ENCODE measurements at regions not wholly inside any gene's neighbourhood (a gene's known extent, or its start where the extent isn't known, plus 50 kb on each side); places are given as distances from the start of the nearest gene placed in this dataset.

GRCh38 chr10:63012623-63013022 lies 120.5 kb upstream of the NRBF2 start:
- TF ChIP-seq FOXP2 (optimal IDR thresholded peaks at IDR 0.05; ENCODE audit: control extremely low read depth, extremely low read length, insufficient read depth) (no peak), EZH2 (IDR thresholded peaks at IDR 0.05) (no peak), POLR2AphosphoS5 (IDR thresholded peaks at IDR 0.05; ENCODE audit: borderline replicate concordance, low read depth, low read length) (no peak)
- Histone ChIP-seq H3K27ac (no peak overlapping the region), H3K9me3 (ENCODE audit: low read depth, low read length) (no peaks in the 10 kb centered on the region), H3K9ac (ENCODE audit: insufficient read length) (no peak overlapping the region), H3K4me3 (no peak overlapping the region), H3K36me3 (ENCODE audit: insufficient read depth, low read length) (no peaks in the 10 kb centered on the region)
- DNase-seq (ENCODE audit: low read depth, low spot score) = no peak

- TF ChIP-seq POLR2AphosphoS5 (IDR thresholded peaks at IDR 0.05; ENCODE audit: borderline replicate concordance, low read depth, low read length) (no peak), EZH2 (IDR thresholded peaks at IDR 0.05) (no peak), FOXP2 (optimal IDR thresholded peaks at IDR 0.05; ENCODE audit: control extremely low read depth, extremely low read length, insufficient read depth) (no peak)
- no peak for DNase-seq (ENCODE audit: low read depth, low spot score)
- Histone ChIP-seq H3K27ac (no peak overlapping the region), H3K4me3 (no peak overlapping the region), H3K9me3 (ENCODE audit: low read depth, low read length) (no peaks in the 10 kb centered on the region), H3K36me3 (ENCODE audit: insufficient read depth, low read length) (no peaks in the 10 kb centered on the region), H3K9ac (ENCODE audit: insufficient read length) (no peak overlapping the region)
Observed at GRCh38 chr10:63010203-63010602, 122.9 kb upstream of the NRBF2 start.

GRCh38 chr10:63008491-63008890 lies 124.6 kb upstream of the NRBF2 start:
- no peaks in the 10 kb centered on the region for H3K36me3 ChIP-seq (ENCODE audit: insufficient read depth, low read length)
- DNase-seq (ENCODE audit: low read depth, low spot score) = no peak
- no peak overlapping the region for H3K27ac ChIP-seq
- no peak overlapping the region for H3K9ac ChIP-seq (ENCODE audit: insufficient read length)
- no peaks in the 10 kb centered on the region for H3K9me3 ChIP-seq (ENCODE audit: low read depth, low read length)
- no peak overlapping the region for H3K4me3 ChIP-seq
- TF ChIP-seq POLR2AphosphoS5 (IDR thresholded peaks at IDR 0.05; ENCODE audit: borderline replicate concordance, low read depth, low read length) (no peak), FOXP2 (optimal IDR thresholded peaks at IDR 0.05; ENCODE audit: control extremely low read depth, extremely low read length, insufficient read depth) (no peak), EZH2 (IDR thresholded peaks at IDR 0.05) (no peak)

GRCh38 chr10:63007112-63007511 lies 126.0 kb upstream of the NRBF2 start:
- Histone ChIP-seq H3K9ac (ENCODE audit: insufficient read length) (no peak overlapping the region), H3K36me3 (ENCODE audit: insufficient read depth, low read length) (no peaks in the 10 kb centered on the region), H3K4me3 (no peak overlapping the region), H3K9me3 (ENCODE audit: low read depth, low read length) (no peaks in the 10 kb centered on the region), H3K27ac (no peak overlapping the region)
- DNase-seq (ENCODE audit: low read depth, low spot score) = no peak
- TF ChIP-seq FOXP2 (optimal IDR thresholded peaks at IDR 0.05; ENCODE audit: control extremely low read depth, extremely low read length, insufficient read depth) = no peak
- no peak for TF ChIP-seq EZH2 (IDR thresholded peaks at IDR 0.05)
- TF ChIP-seq POLR2AphosphoS5 (IDR thresholded peaks at IDR 0.05; ENCODE audit: borderline replicate concordance, low read depth, low read length) = no peak

- H3K9me3 ChIP-seq (ENCODE audit: low read depth, low read length) = no peaks in the 10 kb centered on the region
- DNase-seq (ENCODE audit: low read depth, low spot score) = no peak
- no peak overlapping the region for H3K4me3 ChIP-seq
- TF ChIP-seq EZH2 (IDR thresholded peaks at IDR 0.05) = no peak
- TF ChIP-seq FOXP2 (optimal IDR thresholded peaks at IDR 0.05; ENCODE audit: control extremely low read depth, extremely low read length, insufficient read depth) = no peak
- TF ChIP-seq POLR2AphosphoS5 (IDR thresholded peaks at IDR 0.05; ENCODE audit: borderline replicate concordance, low read depth, low read length) = no peak
- H3K27ac ChIP-seq = no peak overlapping the region
- H3K9ac ChIP-seq (ENCODE audit: insufficient read length) = no peak overlapping the region
- H3K36me3 ChIP-seq (ENCODE audit: insufficient read depth, low read length) = no peaks in the 10 kb centered on the region
Observed at GRCh38 chr10:63005246-63005645, 127.9 kb upstream of the NRBF2 start.

- H3K9ac ChIP-seq (ENCODE audit: insufficient read length) = no peak overlapping the region
- H3K36me3 ChIP-seq (ENCODE audit: insufficient read depth, low read length) = no peaks in the 10 kb centered on the region
- DNase-seq (ENCODE audit: low read depth, low spot score) = no peak
- TF ChIP-seq FOXP2 (optimal IDR thresholded peaks at IDR 0.05; ENCODE audit: control extremely low read depth, extremely low read length, insufficient read depth) = no peak
- no peak for TF ChIP-seq POLR2AphosphoS5 (IDR thresholded peaks at IDR 0.05; ENCODE audit: borderline replicate concordance, low read depth, low read length)
- TF ChIP-seq EZH2 (IDR thresholded peaks at IDR 0.05) = no peak
- H3K4me3 ChIP-seq = no peak overlapping the region
- no peaks in the 10 kb centered on the region for H3K9me3 ChIP-seq (ENCODE audit: low read depth, low read length)
- no peak overlapping the region for H3K27ac ChIP-seq
Observed at GRCh38 chr10:63003816-63004453, 129.2 kb upstream of the NRBF2 start.

GRCh38 chr10:62996925-62997324 lies 136.2 kb upstream of the NRBF2 start:
- Histone ChIP-seq H3K27ac (no peak overlapping the region), H3K9ac (ENCODE audit: insufficient read length) (no peak overlapping the region), H3K36me3 (ENCODE audit: insufficient read depth, low read length) (no peaks in the 10 kb centered on the region), H3K9me3 (ENCODE audit: low read depth, low read length) (no peaks in the 10 kb centered on the region), H3K4me3 (no peak overlapping the region)
- TF ChIP-seq EZH2 (IDR thresholded peaks at IDR 0.05) (no peak), POLR2AphosphoS5 (IDR thresholded peaks at IDR 0.05; ENCODE audit: borderline replicate concordance, low read depth, low read length) (no peak), FOXP2 (optimal IDR thresholded peaks at IDR 0.05; ENCODE audit: control extremely low read depth, extremely low read length, insufficient read depth) (no peak)
- DNase-seq (ENCODE audit: low read depth, low spot score) = no peak

GRCh38 chr10:62996516-62996915 lies 136.6 kb upstream of the NRBF2 start:
- Histone ChIP-seq H3K9me3 (ENCODE audit: low read depth, low read length) (no peaks in the 10 kb centered on the region), H3K36me3 (ENCODE audit: insufficient read depth, low read length) (no peaks in the 10 kb centered on the region), H3K9ac (ENCODE audit: insufficient read length) (no peak overlapping the region), H3K27ac (no peak overlapping the region), H3K4me3 (no peak overlapping the region)
- TF ChIP-seq EZH2 (IDR thresholded peaks at IDR 0.05) (no peak), POLR2AphosphoS5 (IDR thresholded peaks at IDR 0.05; ENCODE audit: borderline replicate concordance, low read depth, low read length) (no peak), FOXP2 (optimal IDR thresholded peaks at IDR 0.05; ENCODE audit: control extremely low read depth, extremely low read length, insufficient read depth) (no peak)
- DNase-seq (ENCODE audit: low read depth, low spot score) = no peak

GRCh38 chr10:62993121-62993520 lies 140.0 kb upstream of the NRBF2 start:
- no peak for DNase-seq (ENCODE audit: low read depth, low spot score)
- no peak overlapping the region for H3K9ac ChIP-seq (ENCODE audit: insufficient read length)

More at GRCh38 chr10:62993121-62993520, 140.0 kb upstream of the NRBF2 start:
- Histone ChIP-seq H3K27ac (no peak overlapping the region), H3K36me3 (ENCODE audit: insufficient read depth, low read length) (no peaks in the 10 kb centered on the region), H3K9me3 (ENCODE audit: low read depth, low read length) (no peaks in the 10 kb centered on the region), H3K4me3 (no peak overlapping the region)
- no peak for TF ChIP-seq FOXP2 (optimal IDR thresholded peaks at IDR 0.05; ENCODE audit: control extremely low read depth, extremely low read length, insufficient read depth)
- no peak for TF ChIP-seq POLR2AphosphoS5 (IDR thresholded peaks at IDR 0.05; ENCODE audit: borderline replicate concordance, low read depth, low read length)
- no peak for TF ChIP-seq EZH2 (IDR thresholded peaks at IDR 0.05)

Data from SK-N-MC (cell line).